Transverse colon (tissue), 3 donors: ENCODE measurements at regions not wholly inside any gene's neighbourhood (a gene's known extent, or its start where the extent isn't known, plus 50 kb on each side); places are given as distances from the start of the nearest gene placed in this dataset.

Experiments used
- CTCF ChIP-seq, 5 experiments: fragments of 200-600 bp in 3 of 5; fragments of 450-650 bp in 2 of 5; sonication (generic) in 3 of 5; IDR thresholded peaks; 1 replicate in 2 of 5; 2 replicates in 3 of 5; pipeline ENCODE4 v1.5.1; 2016 to 2017; ENCODE audit warnings: antibody characterized with exemption in 5 of 5, inconsistent platforms in 3 of 5, mild to moderate bottlenecking in 2 of 5, moderate library complexity in 1 of 5
- EP300 ChIP-seq: sonication (generic); formaldehyde crosslinking; IDR thresholded peaks from one replicate; pipeline ENCODE4 v1.6.1; 2017; ENCODE audit warnings: antibody characterized with exemption, low read depth
- POLR2A ChIP-seq: fragments of 450-650 bp; IDR thresholded peaks from one replicate; pipeline ENCODE4 v1.6.1; 2016; ENCODE audit warnings: antibody characterized with exemption, mild to moderate bottlenecking, moderate library complexity

- TF ChIP-seq CTCF (IDR thresholded peaks at IDR 0.05): no peak
- TF ChIP-seq EP300: no peak
- TF ChIP-seq POLR2A: no peak
Observed at GRCh38 chr20:22921595-22922421, 113.3 kb upstream of the SSTR4 start.
